ENCODE measurements at regions not wholly inside any gene's neighbourhood (a gene's known extent, or its start where the extent isn't known, plus 50 kb on each side); places are given as distances from the start of the nearest gene placed in this dataset.

GRCh38 chr22:45061332-45061731, 51.5 kb upstream of the PHF21B start:
- H3K9me3 ChIP-seq: no peaks in the 10 kb centered on the region
- peaks cover 0 to 34% (median 0%) of the 10 kb centered on the region in 4 donors for H3K27me3 ChIP-seq
- H3K36me3 ChIP-seq: no peaks in the 10 kb centered on the region
- TF ChIP-seq POLR2A (IDR thresholded peaks at IDR 0.05; ENCODE audit: low read depth) (no peak), EP300 (IDR thresholded peaks at IDR 0.05) (no peak), CTCF (IDR thresholded peaks at IDR 0.05) (no peak)
- H3K4me1 ChIP-seq: no peaks in the 10 kb centered on the region
- H3K4me3 ChIP-seq: no peak overlapping the region
- no peak for DNase-seq (ENCODE audit: extremely low spot score)
- no peak overlapping the region for H3K27ac ChIP-seq (replicated peaks in 1 of 4)
- WGBS: 80% methylated on average over 8 of the region's 8 CpGs
- intact Hi-C loops (cut with DNase I): no loop called here

- DNase-seq (ENCODE audit: extremely low spot score): no peak
- WGBS: 64% methylated on average over 18 of the region's 18 CpGs
- H3K27ac ChIP-seq (replicated peaks in 1 of 4): no peak overlapping the region
- peaks cover 0 to 6% (median 2%) of the 10 kb centered on the region in 4 donors for H3K9me3 ChIP-seq
- intact Hi-C loops (cut with DNase I): no loop called here
- H3K4me1 ChIP-seq: no peaks in the 10 kb centered on the region
- TF ChIP-seq POLR2A (IDR thresholded peaks at IDR 0.05; ENCODE audit: low read depth): no peak
- no peak for TF ChIP-seq EP300 (IDR thresholded peaks at IDR 0.05)
- no peak for TF ChIP-seq CTCF (IDR thresholded peaks at IDR 0.05)
- TF ChIP-seq POLR2AphosphoS5 (IDR thresholded peaks at IDR 0.05): no peak
- peaks cover 0 to 35% (median 0%) of the 10 kb centered on the region in 4 donors for H3K27me3 ChIP-seq
- H3K36me3 ChIP-seq: no peaks in the 10 kb centered on the region
- H3K4me3 ChIP-seq: no peak overlapping the region
These were observed 54.8 kb upstream of the PHF21B start for GRCh38 chr22:45064313-45065278.

- no peak for DNase-seq (ENCODE audit: extremely low spot score)
- 87% methylated on average over 8 of the region's 8 CpGs for WGBS
- intact Hi-C loops (cut with DNase I): no loop called here
- Histone ChIP-seq H3K27ac (replicated peaks in 1 of 4) (no peak overlapping the region), H3K4me3 (no peak overlapping the region), H3K9me3 (peaks cover 0 to 6% (median 2%) of the 10 kb centered on the region in 4 donors), H3K27me3 (peaks cover 0 to 45% (median 0%) of the 10 kb centered on the region in 4 donors), H3K4me1 (no peaks in the 10 kb centered on the region), H3K36me3 (no peaks in the 10 kb centered on the region)
- TF ChIP-seq POLR2A (IDR thresholded peaks at IDR 0.05; ENCODE audit: low read depth) (no peak), EP300 (IDR thresholded peaks at IDR 0.05) (no peak), CTCF (IDR thresholded peaks at IDR 0.05) (no peak)
These were observed 55.9 kb upstream of the PHF21B start for GRCh38 chr22:45065726-45066125.

- TF ChIP-seq POLR2AphosphoS5 (IDR thresholded peaks at IDR 0.05) (no peak), CTCF (IDR thresholded peaks at IDR 0.05) (no peak), POLR2A (IDR thresholded peaks at IDR 0.05; ENCODE audit: low read depth) (no peak), EP300 (IDR thresholded peaks at IDR 0.05) (no peak)
- Histone ChIP-seq H3K9me3 (peaks cover 0 to 6% (median 2%) of the 10 kb centered on the region in 4 donors), H3K4me1 (no peaks in the 10 kb centered on the region), H3K4me3 (no peak overlapping the region), H3K27me3 (peaks cover 0 to 52% (median 2%) of the 10 kb centered on the region in 4 donors), H3K27ac (replicated peaks in 1 of 4) (no peak overlapping the region), H3K36me3 (no peaks in the 10 kb centered on the region)
- DNase-seq (ENCODE audit: extremely low spot score): no peak
- WGBS: 55% methylated on average over 1 of the region's 1 CpG
- intact Hi-C loops (cut with DNase I): no loop called here
These were observed 57.9 kb upstream of the PHF21B start for GRCh38 chr22:45067731-45068130.
